ENCODE measurements at regions not wholly inside any gene's neighbourhood (a gene's known extent, or its start where the extent isn't known, plus 50 kb on each side); places are given as distances from the start of the nearest gene placed in this dataset.

DNA sequence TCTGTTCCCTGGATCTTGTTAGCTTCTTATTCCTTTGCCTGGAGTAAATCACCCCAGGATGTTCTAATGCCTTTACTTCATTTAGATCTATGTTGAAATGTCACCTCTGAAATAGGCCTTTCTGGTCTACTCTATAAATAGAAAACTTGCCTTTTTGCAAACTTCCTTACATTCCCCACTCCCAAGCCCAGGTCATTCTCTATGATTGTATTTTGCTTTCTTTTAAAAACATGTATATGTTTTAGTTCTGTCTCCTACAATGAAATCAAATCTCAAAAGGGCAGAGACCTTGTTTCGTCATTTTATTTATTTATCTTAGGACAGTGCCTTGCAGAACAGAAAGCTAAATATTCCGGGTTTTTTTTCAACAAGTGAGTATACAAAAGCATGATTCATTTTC, 1657.7 kb upstream of the C9orf72 start:
- Histone ChIP-seq H3K23ac (ENCODE audit: insufficient read length, low read depth, low read length) (no peak overlapping the region), H2AK5ac (ENCODE audit: insufficient read length, low read length) (no peak overlapping the region), H3K18ac (ENCODE audit: insufficient read length, low read depth, low read length) (no peak overlapping the region), H3K4ac (ENCODE audit: low read depth, low read length) (no peak overlapping the region), H3K56ac (ENCODE audit: insufficient read length, low read depth, low read length) (no peak overlapping the region), H2BK15ac (ENCODE audit: low read depth, low read length) (no peak overlapping the region), H4K20me1 (ENCODE audit: control insufficient read depth, insufficient read depth, insufficient read length) (no peaks in the 10 kb centered on the region), H3K9ac (ENCODE audit: extremely low read depth, insufficient read length, low read length) (no peak overlapping the region), H2AFZ (ENCODE audit: low read length) (no peak overlapping the region), H2BK20ac (ENCODE audit: low read depth, low read length, poor library complexity, severe bottlenecking) (no peak overlapping the region), H3T11ph (ENCODE audit: low read length) (no peak overlapping the region), H3K14ac (ENCODE audit: insufficient read depth, low read length) (no peak overlapping the region), H3K79me2 (ENCODE audit: insufficient read depth, low read length) (no peaks in the 10 kb centered on the region), H3K27me3 (ENCODE audit: insufficient read depth, low read length) (no peaks in the 10 kb centered on the region), H3K4me2 (ENCODE audit: insufficient read depth, insufficient read length, low read length) (no peak overlapping the region), H4K8ac (replicated peaks; ENCODE audit: insufficient read length, low read depth, low read length) (no peak overlapping the region), H2BK120ac (ENCODE audit: low read depth, low read length, poor library complexity, severe bottlenecking) (no peak overlapping the region), H3K23me2 (ENCODE audit: insufficient read length, low read depth, low read length, poor library complexity, severe bottlenecking) (no peaks in the 10 kb centered on the region), H2BK12ac (ENCODE audit: insufficient read length, low read depth, low read length) (no peak overlapping the region), H3K4me1 (ENCODE audit: insufficient read depth, low read length) (no peaks in the 10 kb centered on the region), H4K91ac (ENCODE audit: insufficient read length, low read depth, low read length) (no peak overlapping the region), H2BK5ac (ENCODE audit: insufficient read length, low read length) (no peak overlapping the region), H4K5ac (ENCODE audit: insufficient read length, low read depth, low read length) (no peak overlapping the region), H3K27ac (ENCODE audit: insufficient read length, low read depth, low read length) (no peak overlapping the region), H3K9me3 (ENCODE audit: control insufficient read depth, low read depth, low read length) (no peaks in the 10 kb centered on the region), H3K79me1 (ENCODE audit: insufficient read depth, low read depth, low read length, poor library complexity, severe bottlenecking) (no peaks in the 10 kb centered on the region)
- no peak for DNase-seq
- H3K27ac Mint-ChIP-seq: no peak overlapping the region
- TF ChIP-seq, protein P1, sequence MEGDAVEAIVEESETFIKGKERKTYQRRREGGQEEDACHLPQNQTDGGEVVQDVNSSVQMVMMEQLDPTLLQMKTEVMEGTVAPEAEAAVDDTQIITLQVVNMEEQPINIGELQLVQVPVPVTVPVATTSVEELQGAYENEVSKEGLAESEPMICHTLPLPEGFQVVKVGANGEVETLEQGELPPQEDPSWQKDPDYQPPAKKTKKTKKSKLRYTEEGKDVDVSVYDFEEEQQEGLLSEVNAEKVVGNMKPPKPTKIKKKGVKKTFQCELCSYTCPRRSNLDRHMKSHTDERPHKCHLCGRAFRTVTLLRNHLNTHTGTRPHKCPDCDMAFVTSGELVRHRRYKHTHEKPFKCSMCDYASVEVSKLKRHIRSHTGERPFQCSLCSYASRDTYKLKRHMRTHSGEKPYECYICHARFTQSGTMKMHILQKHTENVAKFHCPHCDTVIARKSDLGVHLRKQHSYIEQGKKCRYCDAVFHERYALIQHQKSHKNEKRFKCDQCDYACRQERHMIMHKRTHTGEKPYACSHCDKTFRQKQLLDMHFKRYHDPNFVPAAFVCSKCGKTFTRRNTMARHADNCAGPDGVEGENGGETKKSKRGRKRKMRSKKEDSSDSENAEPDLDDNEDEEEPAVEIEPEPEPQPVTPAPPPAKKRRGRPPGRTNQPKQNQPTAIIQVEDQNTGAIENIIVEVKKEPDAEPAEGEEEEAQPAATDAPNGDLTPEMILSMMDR (conservative IDR thresholded peaks at IDR 0.05): no peak
- WGBS (ENCODE audit: extremely low coverage, insufficient read length, low lambda C conversion rate): no CpG with 5 or more reads among the region's 2 CpGs
- H3K4me3 Mint-ChIP-seq: no peak overlapping the region
- H3K4me1 Mint-ChIP-seq: no peaks in the 10 kb centered on the region
- no peaks in the 10 kb centered on the region for H3K9me3 Mint-ChIP-seq
- no peaks in the 10 kb centered on the region for H3K36me3 Mint-ChIP-seq (ENCODE audit: insufficient read depth in 1 of 3, low read depth in 3 of 3)
- no peaks in the 10 kb centered on the region for H3K27me3 Mint-ChIP-seq (ENCODE audit: low read depth)

Data from H9 (cell line).